ENCODE measurements at regions not wholly inside any gene's neighbourhood (a gene's known extent, or its start where the extent isn't known, plus 50 kb on each side); places are given as distances from the start of the nearest gene placed in this dataset.
A peak's percentile ranks its signal among the peaks of the same experiment; 100 is the strongest.
"Not testable (repeated sequence)": the region's sequence is repeated elsewhere in the genome, so short reads cannot be mapped to it uniquely, and the experiment has no call there.

- peak; percentile 33 for TF ChIP-seq CTCF (IDR thresholded peaks at IDR 0.05)
- not testable (repeated sequence) for TF ChIP-seq ZFX (IDR thresholded peaks at IDR 0.05; ENCODE audit: borderline replicate concordance)
Observed at GRCh38 chr7:6991686-6992085, 165.6 kb upstream of the CCZ1B start.
